H9 (cell line): ENCODE measurements at regions not wholly inside any gene's neighbourhood (a gene's known extent, or its start where the extent isn't known, plus 50 kb on each side); places are given as distances from the start of the nearest gene placed in this dataset.

Source experiments
- DNase-seq: peaks from one replicate; pipeline ENCODE4 v3.0.0-alpha.2; 2017
- H2AFZ ChIP-seq: one replicate; pipeline ENCODE4 v1.6.1; 2013; ENCODE audit warnings: mild to moderate bottlenecking, low read length, control low read depth, moderate library complexity
- H2AK5ac ChIP-seq: 2 replicates; pipeline ENCODE4 v1.6.1; 2013; ENCODE audit warnings: low read length, control low read depth, mixed read lengths; ENCODE audit not compliant: insufficient read length
- H2BK120ac ChIP-seq: one replicate; pipeline ENCODE4 v1.6.1; 2013; ENCODE audit warnings: low read depth, mild to moderate bottlenecking, low read length, control low read depth, inconsistent platforms; ENCODE audit not compliant: poor library complexity, severe bottlenecking
- H2BK12ac ChIP-seq: 2 replicates; pipeline ENCODE4 v1.6.1; 2013; ENCODE audit warnings: low read length, control low read depth, mixed read lengths, low read depth; ENCODE audit not compliant: insufficient read length
- H2BK15ac ChIP-seq: 2 replicates; pipeline ENCODE4 v1.6.1; 2013; ENCODE audit warnings: low read depth, low read length, control low read depth
- H2BK20ac ChIP-seq: one replicate; pipeline ENCODE4 v1.6.1; 2013; ENCODE audit warnings: low read depth, mild to moderate bottlenecking, low read length, control low read depth, inconsistent platforms; ENCODE audit not compliant: poor library complexity, severe bottlenecking
- H2BK5ac ChIP-seq: 2 replicates; pipeline ENCODE4 v1.6.1; 2013; ENCODE audit warnings: low read length, control low read depth, mixed read lengths; ENCODE audit not compliant: insufficient read length
- H3K14ac ChIP-seq: 2 replicates; pipeline ENCODE4 v1.6.1; 2013; ENCODE audit warnings: low read length, control low read depth; ENCODE audit not compliant: insufficient read depth
- H3K18ac ChIP-seq: 2 replicates; pipeline ENCODE4 v1.6.1; 2013; ENCODE audit warnings: low read depth, mild to moderate bottlenecking, mixed read lengths, low read length, control low read depth; ENCODE audit not compliant: insufficient read length
- H3K23ac ChIP-seq: 2 replicates; pipeline ENCODE4 v1.6.1; 2013; ENCODE audit warnings: low read length, control low read depth, mixed read lengths, low read depth; ENCODE audit not compliant: insufficient read length
- H3K23me2 ChIP-seq: 2 replicates; pipeline ENCODE4 v1.6.1; 2013; ENCODE audit warnings: low read depth, mild to moderate bottlenecking, mixed read lengths, low read length, control low read depth; ENCODE audit not compliant: insufficient read length, poor library complexity, severe bottlenecking
- H3K27ac ChIP-seq: 2 replicates; pipeline ENCODE4 v1.5.1; 2013; ENCODE audit warnings: low read length, control low read depth, mixed read lengths, low read depth; ENCODE audit not compliant: insufficient read length
- H3K27me3 ChIP-seq: 2 replicates; pipeline ENCODE4 v1.6.1; 2013; ENCODE audit warnings: low read length, control low read depth, inconsistent platforms; ENCODE audit not compliant: insufficient read depth
- H3K4ac ChIP-seq: 2 replicates; pipeline ENCODE4 v1.6.1; 2013; ENCODE audit warnings: low read depth, mild to moderate bottlenecking, control low read depth, inconsistent platforms, low read length, moderate library complexity
- H3K4me1 ChIP-seq: 2 replicates; pipeline ENCODE4 v1.6.1; 2013; ENCODE audit warnings: low read length, control low read depth, inconsistent platforms; ENCODE audit not compliant: insufficient read depth
- H3K4me2 ChIP-seq: 2 replicates; pipeline ENCODE4 v1.6.1; 2013; ENCODE audit warnings: low read length, control low read depth, mixed read lengths; ENCODE audit not compliant: insufficient read length, insufficient read depth
- H3K56ac ChIP-seq: 2 replicates; pipeline ENCODE4 v1.6.1; 2013; ENCODE audit warnings: low read depth, mild to moderate bottlenecking, mixed read lengths, low read length, control low read depth; ENCODE audit not compliant: insufficient read length
- H3K79me1 ChIP-seq: 2 replicates; pipeline ENCODE4 v1.6.1; 2013; ENCODE audit warnings: low read depth, mild to moderate bottlenecking, moderate library complexity, low read length, control low read depth, inconsistent platforms; ENCODE audit not compliant: insufficient read depth, poor library complexity, severe bottlenecking
- H3K79me2 ChIP-seq: 2 replicates; pipeline ENCODE4 v1.6.1; 2013; ENCODE audit warnings: low read length, control low read depth, inconsistent platforms; ENCODE audit not compliant: insufficient read depth
- H3K9ac ChIP-seq: 2 replicates; pipeline ENCODE4 v1.6.1; 2013; ENCODE audit warnings: low read length, control low read depth, mixed read lengths; ENCODE audit not compliant: insufficient read length; ENCODE audit errors: extremely low read depth
- H3K9me3 ChIP-seq: one replicate; pipeline ENCODE4 v1.6.1; 2013; ENCODE audit warnings: low read depth, low read length, inconsistent platforms; ENCODE audit not compliant: control insufficient read depth
- H3T11ph ChIP-seq: one replicate; pipeline ENCODE4 v1.6.1; 2013; ENCODE audit warnings: mild to moderate bottlenecking, low read length, control low read depth, inconsistent platforms
- H4K20me1 ChIP-seq: one replicate; pipeline ENCODE4 v1.6.1; 2013; ENCODE audit not compliant: control insufficient read depth, insufficient read length, insufficient read depth
- H4K5ac ChIP-seq: 2 replicates; pipeline ENCODE4 v1.6.1; 2013; ENCODE audit warnings: low read depth, mild to moderate bottlenecking, mixed read lengths, low read length, control low read depth; ENCODE audit not compliant: insufficient read length
- H4K8ac ChIP-seq: replicated peaks from 2 replicates; pipeline ENCODE4 v1.6.1; 2013; ENCODE audit warnings: low read length, control low read depth, mixed read lengths, low read depth; ENCODE audit not compliant: insufficient read length
- H4K91ac ChIP-seq: 2 replicates; pipeline ENCODE4 v1.6.1; 2013; ENCODE audit warnings: low read depth, mild to moderate bottlenecking, moderate library complexity, mixed read lengths, low read length, control low read depth; ENCODE audit not compliant: insufficient read length
- H3K27ac Mint-ChIP-seq, 3 experiments: 2 replicates in 2 of 3; 3 replicates in 1 of 3; pipeline ENCODE4 v1.8.0; 2020 to 2021; ENCODE audit warnings: mixed read lengths in 3 of 3, mild to moderate bottlenecking in 1 of 3, moderate library complexity in 1 of 3
- H3K27me3 Mint-ChIP-seq: 2 replicates; pipeline ENCODE4 v1.8.0; 2021; ENCODE audit warnings: low read depth, mild to moderate bottlenecking, moderate library complexity, mixed read lengths
- H3K36me3 Mint-ChIP-seq, 3 experiments: 2 replicates in 2 of 3; 3 replicates in 1 of 3; pipeline ENCODE4 v1.8.0; 2020 to 2021; ENCODE audit warnings: low read depth in 3 of 3, mixed read lengths in 3 of 3; ENCODE audit not compliant: insufficient read depth in 1 of 3
- H3K4me1 Mint-ChIP-seq, 2 experiments: 2 replicates each; pipeline ENCODE4 v1.8.0; 2020; ENCODE audit warnings: mixed read lengths in 2 of 2
- H3K4me3 Mint-ChIP-seq, 2 experiments: 2 replicates in 1 of 2; 3 replicates in 1 of 2; pipeline ENCODE4 v1.8.0; 2020 to 2021; ENCODE audit warnings: mild to moderate bottlenecking in 2 of 2, mixed read lengths in 2 of 2, moderate library complexity in 1 of 2
- H3K9me3 Mint-ChIP-seq, 2 experiments: 2 replicates in 1 of 2; 3 replicates in 1 of 2; pipeline ENCODE4 v1.8.0; 2020; ENCODE audit warnings: mild to moderate bottlenecking in 2 of 2, mixed read lengths in 2 of 2, moderate library complexity in 1 of 2
- WGBS: extraction: QIAGEN DNeasy Blood & Tissue Kit; methylation state at CpG from one replicate; pipeline ENCODE4 v1.1.7; 2013; ENCODE audit warnings: missing lambda C conversion rate, low lambda C conversion rate, mixed read lengths; ENCODE audit not compliant: insufficient read length; ENCODE audit errors: extremely low coverage; 5-methylcytosine and 5-hydroxymethylcytosine counted together
- TF ChIP-seq, protein P1 (sequence below): fragments of 200-600 bp; sonication (generic); conservative IDR thresholded peaks from 3 replicates; pipeline ENCODE4 v1.8.0; 2021; ENCODE audit warnings: antibody characterized with exemption, mild to moderate bottlenecking

DNA sequence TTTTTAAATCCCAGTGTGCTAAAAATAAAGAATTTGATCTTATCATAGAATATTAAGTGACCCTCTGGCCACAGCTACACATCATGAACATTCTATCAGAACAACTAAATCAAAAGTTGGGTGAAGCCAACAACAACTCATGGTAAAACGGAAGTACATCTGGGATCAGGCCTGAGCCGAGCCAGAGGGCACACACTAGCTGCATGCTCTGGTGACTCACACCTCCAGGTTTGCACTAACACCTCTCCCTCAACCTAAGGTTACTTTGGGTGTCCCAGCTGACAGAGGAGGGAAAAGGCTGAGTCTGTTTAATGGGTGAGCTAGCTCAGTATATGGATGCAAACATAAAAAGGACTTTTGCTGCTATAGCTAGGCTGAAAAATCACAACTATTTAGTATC lies 281.6 kb downstream of the HGF start:
- H3K9ac ChIP-seq = no peak overlapping the region
- no peaks in the 10 kb centered on the region for H3K79me2 ChIP-seq
- H2BK15ac ChIP-seq = no peak overlapping the region
- H4K91ac ChIP-seq = no peak overlapping the region
- H3K23ac ChIP-seq = no peak overlapping the region
- no peak overlapping the region for H3K56ac ChIP-seq
- H3K79me1 ChIP-seq = no peaks in the 10 kb centered on the region
- no peaks in the 10 kb centered on the region for H3K23me2 ChIP-seq
- TF ChIP-seq, protein P1, sequence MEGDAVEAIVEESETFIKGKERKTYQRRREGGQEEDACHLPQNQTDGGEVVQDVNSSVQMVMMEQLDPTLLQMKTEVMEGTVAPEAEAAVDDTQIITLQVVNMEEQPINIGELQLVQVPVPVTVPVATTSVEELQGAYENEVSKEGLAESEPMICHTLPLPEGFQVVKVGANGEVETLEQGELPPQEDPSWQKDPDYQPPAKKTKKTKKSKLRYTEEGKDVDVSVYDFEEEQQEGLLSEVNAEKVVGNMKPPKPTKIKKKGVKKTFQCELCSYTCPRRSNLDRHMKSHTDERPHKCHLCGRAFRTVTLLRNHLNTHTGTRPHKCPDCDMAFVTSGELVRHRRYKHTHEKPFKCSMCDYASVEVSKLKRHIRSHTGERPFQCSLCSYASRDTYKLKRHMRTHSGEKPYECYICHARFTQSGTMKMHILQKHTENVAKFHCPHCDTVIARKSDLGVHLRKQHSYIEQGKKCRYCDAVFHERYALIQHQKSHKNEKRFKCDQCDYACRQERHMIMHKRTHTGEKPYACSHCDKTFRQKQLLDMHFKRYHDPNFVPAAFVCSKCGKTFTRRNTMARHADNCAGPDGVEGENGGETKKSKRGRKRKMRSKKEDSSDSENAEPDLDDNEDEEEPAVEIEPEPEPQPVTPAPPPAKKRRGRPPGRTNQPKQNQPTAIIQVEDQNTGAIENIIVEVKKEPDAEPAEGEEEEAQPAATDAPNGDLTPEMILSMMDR = no peak
- H4K20me1 ChIP-seq = no peaks in the 10 kb centered on the region
- H3K4me2 ChIP-seq = no peak overlapping the region
- H3K4me1 ChIP-seq = no peaks in the 10 kb centered on the region
- H2BK5ac ChIP-seq = no peak overlapping the region
- H2AK5ac ChIP-seq = no peak overlapping the region
- peak overlapping the region in 1 of 3 experiments; percentile 69; a peak in 1 of 7 replicates for H3K27ac Mint-ChIP-seq
- H3K27ac ChIP-seq = no peak overlapping the region
- no peak overlapping the region for H3K4me3 Mint-ChIP-seq
- H3K14ac ChIP-seq = no peak overlapping the region
- no peak overlapping the region for H2BK20ac ChIP-seq
- WGBS = no CpG with 5 or more reads among the region's 2 CpGs
- H3K9me3 Mint-ChIP-seq = no peaks in the 10 kb centered on the region
- no peaks in the 10 kb centered on the region for H3K27me3 Mint-ChIP-seq
- no peak overlapping the region for H4K8ac ChIP-seq
- H2AFZ ChIP-seq = no peak overlapping the region
- H2BK12ac ChIP-seq = no peak overlapping the region
- H3K18ac ChIP-seq = no peak overlapping the region
- no peak for DNase-seq
- H3K9me3 ChIP-seq = no peaks in the 10 kb centered on the region
- no peak overlapping the region for H2BK120ac ChIP-seq
- no peaks in the 10 kb centered on the region for H3K27me3 ChIP-seq
- H3K4me1 Mint-ChIP-seq = peaks cover 9 to 16% of the 10 kb centered on the region in 2 experiments
- H3T11ph ChIP-seq = no peak overlapping the region
- H3K36me3 Mint-ChIP-seq = no peaks in the 10 kb centered on the region; a peak in 1 of 7 replicates
- no peak overlapping the region for H3K4ac ChIP-seq
- no peak overlapping the region for H4K5ac ChIP-seq
